Natural killer cell treated with Interleukin-12 subunit alpha and Interleukin-12 subunit beta and Interleukin-15 and Interleukin-18, amount 100 ng/mL, for 72 hours (primary cell): ENCODE measurements at regions not wholly inside any gene's neighbourhood (a gene's known extent, or its start where the extent isn't known, plus 50 kb on each side); places are given as distances from the start of the nearest gene placed in this dataset.
"Not testable (repeated sequence)": the region's sequence is repeated elsewhere in the genome, so short reads cannot be mapped to it uniquely, and the experiment has no call there.

Experiments
- ATAC-seq, 2 donors: fragments of 150-1000 bp; cut with Tn5 transposase in 1 of 2; sonication (Bioruptor Pico), chemical (Tn5 transposase) in 1 of 2; 2 replicates each; pipeline ENCODE4 v1.10.0; 2021
- DNase-seq: peaks from one replicate; pipeline ENCODE4 v3.0.0; 2022; ENCODE audit warnings: low spot score
- H3K27ac Mint-ChIP-seq, 2 donors: 1 replicate in 1 of 2; 2 replicates in 1 of 2; pipeline ENCODE4 v1.8.0; 2022; ENCODE audit warnings: mixed read lengths in 2 of 2, mild to moderate bottlenecking in 1 of 2, moderate library complexity in 1 of 2
- H3K27me3 Mint-ChIP-seq, 2 donors: 1 replicate in 1 of 2; 2 replicates in 1 of 2; pipeline ENCODE4 v1.8.0; 2022; ENCODE audit warnings: mixed read lengths in 2 of 2
- H3K36me3 Mint-ChIP-seq: one replicate; pipeline ENCODE4 v1.8.0; 2022; ENCODE audit warnings: mixed read lengths
- H3K4me1 Mint-ChIP-seq, 2 donors: 1 replicate in 1 of 2; 2 replicates in 1 of 2; pipeline ENCODE4 v1.8.0; 2022; ENCODE audit warnings: low read depth in 2 of 2, mixed read lengths in 2 of 2, mild to moderate bottlenecking in 1 of 2
- H3K4me3 Mint-ChIP-seq: one replicate; pipeline ENCODE4 v1.8.0; 2022; ENCODE audit warnings: mixed read lengths
- H3K9me3 Mint-ChIP-seq: 2 replicates; pipeline ENCODE4 v1.8.0; 2022; ENCODE audit warnings: mixed read lengths

- H3K27me3 Mint-ChIP-seq = no peaks in the 10 kb centered on the region
- peaks cover 4% of the 10 kb centered on the region for H3K9me3 Mint-ChIP-seq
- H3K4me1 Mint-ChIP-seq = no peaks in the 10 kb centered on the region
- no peaks in the 10 kb centered on the region for H3K36me3 Mint-ChIP-seq
- ATAC-seq = no peak
- no peak overlapping the region for H3K27ac Mint-ChIP-seq
- H3K4me3 Mint-ChIP-seq = no peak overlapping the region
- DNase-seq = no peak
Measured at GRCh38 chr7:113562801-113563200, 356.0 kb downstream of the PPP1R3A start.

- no peak for DNase-seq
- Mint-ChIP-seq H3K9me3 (peaks cover 7% of the 10 kb centered on the region), H3K27me3 (no peaks in the 10 kb centered on the region), H3K27ac (no peak overlapping the region), H3K4me1 (no peaks in the 10 kb centered on the region), H3K4me3 (no peak overlapping the region), H3K36me3 (no peaks in the 10 kb centered on the region)
- no peak for ATAC-seq
Measured at GRCh38 chr7:113562242-113562641, 356.6 kb downstream of the PPP1R3A start.

DNA sequence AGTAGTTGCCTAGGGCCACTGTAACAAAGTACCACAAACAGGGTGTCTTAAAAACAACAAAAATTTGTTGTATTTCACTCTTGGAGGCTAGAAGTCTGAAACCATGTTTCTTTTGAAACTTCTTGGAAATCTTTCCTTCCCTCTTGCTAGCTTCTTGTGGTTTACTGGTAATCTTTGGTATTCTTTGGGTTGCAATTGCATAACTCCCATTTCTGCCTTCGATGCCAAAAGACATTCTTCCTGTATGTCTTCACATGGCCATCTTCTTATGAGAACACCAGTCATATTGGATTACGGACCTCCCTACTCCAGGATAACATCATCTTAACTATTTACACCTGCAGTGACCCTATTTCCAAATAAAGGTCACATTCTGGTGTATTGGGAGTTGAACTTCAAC is 357.4 kb downstream of the PPP1R3A start:
- no peaks in the 10 kb centered on the region for H3K4me1 Mint-ChIP-seq
- H3K4me3 Mint-ChIP-seq = no peak overlapping the region
- H3K27ac Mint-ChIP-seq = no peak overlapping the region
- ATAC-seq (no peak), DNase-seq (no peak)
- H3K36me3 Mint-ChIP-seq = no peaks in the 10 kb centered on the region
- H3K27me3 Mint-ChIP-seq = no peaks in the 10 kb centered on the region
- peaks cover 7% of the 10 kb centered on the region for H3K9me3 Mint-ChIP-seq

- H3K9me3 Mint-ChIP-seq = peaks cover 16% of the 10 kb centered on the region
- ATAC-seq (no peak), DNase-seq (no peak)
- H3K4me1 Mint-ChIP-seq = no peaks in the 10 kb centered on the region
- no peak overlapping the region for H3K27ac Mint-ChIP-seq
- H3K36me3 Mint-ChIP-seq = no peaks in the 10 kb centered on the region
- no peaks in the 10 kb centered on the region for H3K27me3 Mint-ChIP-seq
- H3K4me3 Mint-ChIP-seq = no peak overlapping the region
Measured at GRCh38 chr7:113550966-113551365, 367.8 kb downstream of the PPP1R3A start.

GRCh38 chr7:113548561-113548960 is 370.2 kb downstream of the PPP1R3A start:
- Mint-ChIP-seq H3K4me1 (no peaks in the 10 kb centered on the region), H3K27ac (no peak overlapping the region), H3K9me3 (peaks cover 18% of the 10 kb centered on the region), H3K4me3 (no peak overlapping the region), H3K27me3 (no peaks in the 10 kb centered on the region), H3K36me3 (no peaks in the 10 kb centered on the region)
- DNase-seq (no peak), ATAC-seq (no peak)

DNA sequence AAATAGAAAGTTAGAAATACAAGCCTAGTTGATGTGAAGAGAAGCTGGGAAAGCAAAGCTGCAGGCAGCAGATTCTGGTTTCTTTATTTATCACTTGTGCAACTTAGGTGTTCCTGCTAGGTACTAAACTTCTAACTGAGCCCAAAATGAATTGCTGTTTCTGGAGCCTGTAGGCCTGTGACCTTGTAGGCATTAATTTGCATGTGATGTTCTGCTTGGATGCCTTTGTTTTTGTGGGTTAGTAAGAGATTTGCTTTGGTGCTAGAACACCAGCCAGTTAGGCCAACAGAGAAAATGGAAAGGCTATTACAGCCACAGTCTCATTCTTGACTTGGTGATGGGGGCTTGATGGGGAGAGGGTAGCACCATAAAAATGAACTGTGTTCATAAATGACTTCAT is 370.7 kb downstream of the PPP1R3A start:
- Mint-ChIP-seq H3K27ac (no peak overlapping the region), H3K4me1 (no peaks in the 10 kb centered on the region), H3K36me3 (no peaks in the 10 kb centered on the region), H3K9me3 (peaks cover 18% of the 10 kb centered on the region), H3K4me3 (no peak overlapping the region), H3K27me3 (no peaks in the 10 kb centered on the region)
- ATAC-seq (no peak), DNase-seq (no peak)

DNA sequence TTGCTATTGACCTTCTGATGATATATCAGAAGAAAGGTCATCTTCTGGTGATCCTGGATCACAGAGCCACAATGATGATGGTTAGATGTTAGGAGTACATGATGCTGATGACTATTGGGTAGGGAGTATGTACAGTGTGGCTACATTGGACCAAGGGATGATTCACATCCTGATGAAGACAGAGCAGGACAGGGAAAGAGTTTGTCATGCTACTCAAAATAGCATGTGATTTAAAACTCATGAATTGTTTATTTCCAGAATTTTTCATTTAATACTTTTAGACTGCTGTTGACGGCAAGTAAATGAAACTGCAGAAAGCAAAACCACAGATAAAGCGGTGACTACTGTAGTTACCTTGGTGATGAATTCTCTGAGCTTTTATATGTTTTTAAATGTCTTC is 397.3 kb downstream of the PPP1R3A start:
- DNase-seq = no peak
- Mint-ChIP-seq H3K27ac (no peak overlapping the region), H3K36me3 (peaks cover 4% of the 10 kb centered on the region), H3K9me3 (peaks cover 16% of the 10 kb centered on the region), H3K4me1 (no peaks in the 10 kb centered on the region), H3K27me3 (no peaks in the 10 kb centered on the region), H3K4me3 (no peak overlapping the region)
- ATAC-seq = no peak

DNA sequence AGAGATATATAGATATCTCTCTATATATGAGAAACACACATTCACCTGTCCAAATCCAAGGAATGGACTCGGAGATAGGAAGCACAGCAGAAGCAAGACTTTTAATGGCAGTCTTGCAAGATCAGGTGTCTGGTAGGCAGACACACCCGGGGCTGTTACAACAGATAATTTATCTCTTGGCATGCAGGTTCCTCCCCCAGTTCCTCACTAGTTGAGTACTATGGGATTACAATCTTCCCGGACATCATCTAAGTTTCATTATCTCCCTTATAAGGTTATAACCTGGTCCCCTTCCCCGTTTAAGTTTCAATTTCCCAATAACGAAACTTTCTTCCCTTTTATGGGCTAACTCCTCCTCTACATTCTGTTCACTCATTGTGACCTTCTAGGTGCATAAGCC is 399.3 kb downstream of the PPP1R3A start:
- no peak overlapping the region for H3K4me3 Mint-ChIP-seq
- H3K9me3 Mint-ChIP-seq = peaks cover 20% of the 10 kb centered on the region
- peaks cover 5% of the 10 kb centered on the region for H3K36me3 Mint-ChIP-seq
- ATAC-seq = no peak
- H3K4me1 Mint-ChIP-seq = no peaks in the 10 kb centered on the region
- H3K27me3 Mint-ChIP-seq = no peaks in the 10 kb centered on the region
- DNase-seq = no peak
- no peak overlapping the region for H3K27ac Mint-ChIP-seq

- H3K4me1 Mint-ChIP-seq = no peaks in the 10 kb centered on the region
- H3K27me3 Mint-ChIP-seq = no peaks in the 10 kb centered on the region
- no peak for DNase-seq
- H3K9me3 Mint-ChIP-seq = peaks cover 17% of the 10 kb centered on the region
- H3K27ac Mint-ChIP-seq = no peak overlapping the region
- no peak overlapping the region for H3K4me3 Mint-ChIP-seq
- peaks cover 4% of the 10 kb centered on the region for H3K36me3 Mint-ChIP-seq
- ATAC-seq = no peak
Measured at GRCh38 chr7:113504691-113505090, 386.3 kb upstream of the SMIM30 start.

DNA sequence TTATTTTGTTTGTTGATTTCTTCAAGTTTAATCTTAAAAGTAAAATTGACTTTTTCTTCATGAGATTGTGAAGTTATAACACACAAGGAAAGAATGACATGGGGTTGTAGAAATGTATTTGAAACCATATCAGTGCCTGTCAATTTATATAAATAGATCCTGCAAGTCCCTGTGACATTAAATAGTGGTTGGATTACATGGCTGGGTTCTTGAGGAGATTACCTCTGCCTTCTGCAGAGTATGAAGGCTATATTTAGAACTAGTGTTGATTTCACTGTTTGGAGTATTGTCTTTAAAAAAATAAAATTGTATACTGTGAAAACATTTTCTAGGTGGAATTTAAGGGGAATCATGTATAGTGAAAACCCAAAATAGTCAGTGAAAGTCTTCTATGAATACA is 385.8 kb upstream of the SMIM30 start:
- H3K27ac Mint-ChIP-seq = no peak overlapping the region
- peaks cover 4% of the 10 kb centered on the region for H3K36me3 Mint-ChIP-seq
- DNase-seq = no peak
- H3K4me3 Mint-ChIP-seq = no peak overlapping the region
- H3K9me3 Mint-ChIP-seq = peaks cover 17% of the 10 kb centered on the region
- no peaks in the 10 kb centered on the region for H3K4me1 Mint-ChIP-seq
- ATAC-seq = no peak
- no peaks in the 10 kb centered on the region for H3K27me3 Mint-ChIP-seq

DNA sequence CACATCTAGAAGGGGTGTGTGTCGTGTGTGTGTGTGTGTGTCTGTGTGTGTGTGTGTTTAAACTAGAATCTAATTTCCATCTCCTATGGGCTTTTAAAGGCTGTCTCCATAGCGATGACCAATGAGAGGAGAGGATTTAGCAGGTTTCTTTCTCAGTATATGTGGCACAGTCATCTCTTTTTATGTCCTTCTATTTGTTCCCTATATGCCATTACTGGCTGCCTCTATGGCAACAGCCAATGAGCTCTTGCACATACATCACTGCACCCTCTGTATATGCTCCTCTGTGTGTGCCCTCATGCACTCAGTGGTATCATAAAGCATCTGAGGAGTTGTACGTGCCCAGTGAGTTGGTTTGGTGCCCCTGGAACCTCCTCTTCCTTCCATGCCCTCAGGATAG is 378.2 kb upstream of the SMIM30 start:
- not testable (repeated sequence) for H3K4me1 Mint-ChIP-seq, H3K4me3 Mint-ChIP-seq, H3K27me3 Mint-ChIP-seq, H3K27ac Mint-ChIP-seq, ATAC-seq, DNase-seq, H3K36me3 Mint-ChIP-seq, H3K9me3 Mint-ChIP-seq

- not testable (repeated sequence) for H3K4me3 Mint-ChIP-seq, ATAC-seq, H3K36me3 Mint-ChIP-seq, DNase-seq, H3K9me3 Mint-ChIP-seq, H3K4me1 Mint-ChIP-seq, H3K27me3 Mint-ChIP-seq, H3K27ac Mint-ChIP-seq
Measured at GRCh38 chr7:113494797-113495566, 376.6 kb upstream of the SMIM30 start.

- ATAC-seq (no peak), DNase-seq (no peak)
- Mint-ChIP-seq H3K4me3 (no peak overlapping the region), H3K36me3 (no peaks in the 10 kb centered on the region), H3K27me3 (no peaks in the 10 kb centered on the region), H3K27ac (no peak overlapping the region), H3K4me1 (no peaks in the 10 kb centered on the region), H3K9me3 (peaks cover 8% of the 10 kb centered on the region)
Measured at GRCh38 chr7:113491305-113491704, 373.0 kb upstream of the SMIM30 start.

GRCh38 chr7:113487925-113488731 is 369.8 kb upstream of the SMIM30 start:
- Mint-ChIP-seq H3K9me3 (peaks cover 15% of the 10 kb centered on the region), H3K4me3 (no peak overlapping the region), H3K27me3 (no peaks in the 10 kb centered on the region), H3K36me3 (no peaks in the 10 kb centered on the region), H3K4me1 (no peaks in the 10 kb centered on the region), H3K27ac (no peak overlapping the region)
- no peak for ATAC-seq
- DNase-seq = no peak
